ENCODE measurements at regions not wholly inside any gene's neighbourhood (a gene's known extent, or its start where the extent isn't known, plus 50 kb on each side); places are given as distances from the start of the nearest gene placed in this dataset.

GRCh38 chr3:189502256-189502655, 128.9 kb upstream of the TP63 start:
- DNase-seq (ENCODE audit: low spot score) = no peak

- peak; percentile 5 for DNase-seq (ENCODE audit: low spot score)
Observed at GRCh38 chr3:189502676-189503257, 128.4 kb upstream of the TP63 start.

- DNase-seq (ENCODE audit: low spot score) = no peak
Observed at GRCh38 chr3:189507856-189508255, 123.3 kb upstream of the TP63 start.

- DNase-seq (ENCODE audit: low spot score) = no peak
Observed at GRCh38 chr3:189508784-189509501, 122.2 kb upstream of the TP63 start.

- no peak for DNase-seq (ENCODE audit: low spot score)
Observed at GRCh38 chr3:189512039-189512438, 119.2 kb upstream of the TP63 start.

GRCh38 chr3:189512821-189513220, 118.4 kb upstream of the TP63 start:
- DNase-seq (ENCODE audit: low spot score) = no peak

- no peak for DNase-seq (ENCODE audit: low spot score)
Observed at GRCh38 chr3:189513281-189514117, 117.7 kb upstream of the TP63 start.

GRCh38 chr3:189516039-189516438, 115.2 kb upstream of the TP63 start:
- DNase-seq (ENCODE audit: low spot score) = no peak

- no peak for DNase-seq (ENCODE audit: low spot score)
Observed at GRCh38 chr3:189517981-189518380, 113.2 kb upstream of the TP63 start.

GRCh38 chr3:189519458-189519857, 111.7 kb upstream of the TP63 start:
- peak; percentile 21 for DNase-seq (ENCODE audit: low spot score)

GRCh38 chr3:189529468-189529867, 101.7 kb upstream of the TP63 start:
- peak; percentile 81 for DNase-seq (ENCODE audit: low spot score)

GRCh38 chr3:189529889-189530471, 101.2 kb upstream of the TP63 start:
- peak; percentile 44 for DNase-seq (ENCODE audit: low spot score)

GRCh38 chr3:189530822-189531221, 100.4 kb upstream of the TP63 start:
- DNase-seq (ENCODE audit: low spot score) = peak; percentile 42

GRCh38 chr3:189531271-189531670, 99.9 kb upstream of the TP63 start:
- no peak for DNase-seq (ENCODE audit: low spot score)

- DNase-seq (ENCODE audit: low spot score) = no peak
Observed at GRCh38 chr3:189534531-189534930, 96.7 kb upstream of the TP63 start.

GRCh38 chr3:189537135-189537534, 94.1 kb upstream of the TP63 start:
- DNase-seq (ENCODE audit: low spot score) = no peak

GRCh38 chr3:189547448-189547847, 83.7 kb upstream of the TP63 start:
- no peak for DNase-seq (ENCODE audit: low spot score)

- no peak for DNase-seq (ENCODE audit: low spot score)
Observed at GRCh38 chr3:189548053-189548452, 83.1 kb upstream of the TP63 start.

GRCh38 chr3:189551007-189551406, 80.2 kb upstream of the TP63 start:
- DNase-seq (ENCODE audit: low spot score) = no peak

- no peak for DNase-seq (ENCODE audit: low spot score)
Observed at GRCh38 chr3:189554868-189555557, 76.2 kb upstream of the TP63 start.

GRCh38 chr3:189555558-189555881, 75.7 kb upstream of the TP63 start:
- DNase-seq (ENCODE audit: low spot score) = no peak

- no peak for DNase-seq (ENCODE audit: low spot score)
Observed at GRCh38 chr3:189557824-189558223, 73.4 kb upstream of the TP63 start.

Measured in activated CD4-positive, alpha-beta T cell treated with anti-CD3 and anti-CD28 coated beads, Interleukin-2, Interleukin-4, amounts not matched to agents 100 ng/mL and 50 ng/mL, durations not matched to agents 16 hours and 8 hours (primary cell).